ENCODE measurements at regions not wholly inside any gene's neighbourhood (a gene's known extent, or its start where the extent isn't known, plus 50 kb on each side); places are given as distances from the start of the nearest gene placed in this dataset.

GRCh38 chr17:63335831-63336230 lies 110.3 kb downstream of the CYB561 start:
- H3K36me3 ChIP-seq (ENCODE audit: control insufficient read depth, insufficient read depth, low read length) = no peaks in the 10 kb centered on the region
- ATAC-seq (ENCODE audit: low read depth in 2 of 2) (no peak), DNase-seq (no peak)
- no peaks in the 10 kb centered on the region for H3K27me3 ChIP-seq (ENCODE audit: control insufficient read depth, insufficient read depth, low read length)
- H3K9me3 ChIP-seq (ENCODE audit: control insufficient read depth in 2 of 2, low read length in 2 of 2) = no peaks in the 10 kb centered on the region
- no peak overlapping the region for H3K27ac ChIP-seq (ENCODE audit: insufficient read depth, low read length, poor library complexity, severe bottlenecking)
- Mint-ChIP-seq H3K27me3 (no peaks in the 10 kb centered on the region), H3K36me3 (peaks cover 13% of the 10 kb centered on the region), H3K4me3 (no peak overlapping the region), H3K27ac (no peak overlapping the region), H3K9me3 (no peaks in the 10 kb centered on the region), H3K4me1 (no peaks in the 10 kb centered on the region)
- no peak overlapping the region for H3K4me3 ChIP-seq (ENCODE audit: low read depth, low read length)
- no peaks in the 10 kb centered on the region for H3K4me1 ChIP-seq (ENCODE audit: control insufficient read depth, insufficient read depth, low read length, poor library complexity, severe bottlenecking)

GRCh38 chr17:63337579-63337978 lies 108.5 kb downstream of the CYB561 start:
- DNase-seq (no peak), ATAC-seq (ENCODE audit: low read depth in 2 of 2) (no peak)
- H3K27me3 Mint-ChIP-seq = no peaks in the 10 kb centered on the region
- no peaks in the 10 kb centered on the region for H3K4me1 Mint-ChIP-seq
- no peak overlapping the region for H3K27ac Mint-ChIP-seq
- H3K9me3 Mint-ChIP-seq = peaks cover 0 to 2% (median 0%) of the 10 kb centered on the region in 7 donors
- H3K4me3 Mint-ChIP-seq = no peak overlapping the region
- Histone ChIP-seq H3K4me3 (ENCODE audit: low read depth, low read length) (no peak overlapping the region), H3K36me3 (ENCODE audit: control insufficient read depth, insufficient read depth, low read length) (no peaks in the 10 kb centered on the region), H3K27me3 (ENCODE audit: control insufficient read depth, insufficient read depth, low read length) (no peaks in the 10 kb centered on the region), H3K9me3 (ENCODE audit: control insufficient read depth in 2 of 2, low read length in 2 of 2) (no peaks in the 10 kb centered on the region), H3K27ac (ENCODE audit: insufficient read depth, low read length, poor library complexity, severe bottlenecking) (no peak overlapping the region), H3K4me1 (ENCODE audit: control insufficient read depth, insufficient read depth, low read length, poor library complexity, severe bottlenecking) (no peaks in the 10 kb centered on the region)
- peaks cover 13% of the 10 kb centered on the region for H3K36me3 Mint-ChIP-seq

GRCh38 chr17:63338272-63338671 lies 107.8 kb downstream of the CYB561 start:
- Histone ChIP-seq H3K36me3 (ENCODE audit: control insufficient read depth, insufficient read depth, low read length) (no peaks in the 10 kb centered on the region), H3K27me3 (ENCODE audit: control insufficient read depth, insufficient read depth, low read length) (no peaks in the 10 kb centered on the region), H3K9me3 (ENCODE audit: control insufficient read depth in 2 of 2, low read length in 2 of 2) (no peaks in the 10 kb centered on the region), H3K4me3 (ENCODE audit: low read depth, low read length) (no peak overlapping the region), H3K27ac (ENCODE audit: insufficient read depth, low read length, poor library complexity, severe bottlenecking) (no peak overlapping the region), H3K4me1 (ENCODE audit: control insufficient read depth, insufficient read depth, low read length, poor library complexity, severe bottlenecking) (no peaks in the 10 kb centered on the region)
- peaks cover 9% of the 10 kb centered on the region for H3K36me3 Mint-ChIP-seq
- no peak for ATAC-seq (ENCODE audit: low read depth in 2 of 2)
- H3K9me3 Mint-ChIP-seq = peaks cover 0 to 2% (median 0%) of the 10 kb centered on the region in 7 donors
- no peak overlapping the region for H3K4me3 Mint-ChIP-seq
- no peak for DNase-seq
- no peaks in the 10 kb centered on the region for H3K4me1 Mint-ChIP-seq
- no peak overlapping the region for H3K27ac Mint-ChIP-seq
- H3K27me3 Mint-ChIP-seq = no peaks in the 10 kb centered on the region

GRCh38 chr17:63341276-63341675 lies 104.8 kb downstream of the CYB561 start:
- H3K9me3 ChIP-seq (ENCODE audit: control insufficient read depth in 2 of 2, low read length in 2 of 2) = no peaks in the 10 kb centered on the region
- H3K36me3 ChIP-seq (ENCODE audit: control insufficient read depth, insufficient read depth, low read length) = no peaks in the 10 kb centered on the region
- H3K4me3 Mint-ChIP-seq = no peak overlapping the region
- peak overlapping the region in 1 of 3 donors; percentile 7 for H3K27ac Mint-ChIP-seq
- ATAC-seq (ENCODE audit: low read depth in 2 of 2) = no peak
- no peaks in the 10 kb centered on the region for H3K4me1 ChIP-seq (ENCODE audit: control insufficient read depth, insufficient read depth, low read length, poor library complexity, severe bottlenecking)
- H3K27me3 Mint-ChIP-seq = no peaks in the 10 kb centered on the region
- no peak overlapping the region for H3K4me3 ChIP-seq (ENCODE audit: low read depth, low read length)
- H3K4me1 Mint-ChIP-seq = no peaks in the 10 kb centered on the region
- H3K27ac ChIP-seq (ENCODE audit: insufficient read depth, low read length, poor library complexity, severe bottlenecking) = no peak overlapping the region
- no peak for DNase-seq
- no peaks in the 10 kb centered on the region for H3K27me3 ChIP-seq (ENCODE audit: control insufficient read depth, insufficient read depth, low read length)
- H3K36me3 Mint-ChIP-seq = peaks cover 9% of the 10 kb centered on the region
- H3K9me3 Mint-ChIP-seq = peaks cover 0 to 2% (median 0%) of the 10 kb centered on the region in 7 donors

GRCh38 chr17:63344383-63344782 lies 101.7 kb downstream of the CYB561 start:
- H3K4me1 ChIP-seq (ENCODE audit: control insufficient read depth, insufficient read depth, low read length, poor library complexity, severe bottlenecking) = no peaks in the 10 kb centered on the region
- H3K27ac ChIP-seq (ENCODE audit: insufficient read depth, low read length, poor library complexity, severe bottlenecking) = no peak overlapping the region
- peaks cover 0 to 2% (median 0%) of the 10 kb centered on the region in 7 donors for H3K9me3 Mint-ChIP-seq
- no peaks in the 10 kb centered on the region for H3K4me1 Mint-ChIP-seq
- no peak overlapping the region for H3K27ac Mint-ChIP-seq
- H3K9me3 ChIP-seq (ENCODE audit: control insufficient read depth in 2 of 2, low read length in 2 of 2) = no peaks in the 10 kb centered on the region
- no peak overlapping the region for H3K4me3 ChIP-seq (ENCODE audit: low read depth, low read length)
- ATAC-seq (ENCODE audit: low read depth in 2 of 2) (no peak), DNase-seq (no peak)
- H3K27me3 ChIP-seq (ENCODE audit: control insufficient read depth, insufficient read depth, low read length) = no peaks in the 10 kb centered on the region
- peaks cover 9% of the 10 kb centered on the region for H3K36me3 Mint-ChIP-seq
- no peak overlapping the region for H3K4me3 Mint-ChIP-seq
- H3K36me3 ChIP-seq (ENCODE audit: control insufficient read depth, insufficient read depth, low read length) = no peaks in the 10 kb centered on the region
- no peaks in the 10 kb centered on the region for H3K27me3 Mint-ChIP-seq

GRCh38 chr17:63345611-63346010 lies 100.5 kb downstream of the CYB561 start:
- ATAC-seq (ENCODE audit: low read depth in 2 of 2) = no peak
- peaks cover 9% of the 10 kb centered on the region for H3K36me3 Mint-ChIP-seq

GRCh38 chr17:63347475-63347874 lies 98.6 kb downstream of the CYB561 start:
- Mint-ChIP-seq H3K9me3 (no peaks in the 10 kb centered on the region), H3K27me3 (no peaks in the 10 kb centered on the region), H3K4me3 (no peak overlapping the region), H3K4me1 (no peaks in the 10 kb centered on the region), H3K36me3 (peaks cover 4% of the 10 kb centered on the region), H3K27ac (no peak overlapping the region)
- ATAC-seq (ENCODE audit: low read depth in 2 of 2) = no peak
- Histone ChIP-seq H3K9me3 (ENCODE audit: control insufficient read depth in 2 of 2, low read length in 2 of 2) (no peaks in the 10 kb centered on the region), H3K36me3 (ENCODE audit: control insufficient read depth, insufficient read depth, low read length) (peaks cover 3% of the 10 kb centered on the region), H3K4me1 (ENCODE audit: control insufficient read depth, insufficient read depth, low read length, poor library complexity, severe bottlenecking) (no peaks in the 10 kb centered on the region), H3K27ac (ENCODE audit: insufficient read depth, low read length, poor library complexity, severe bottlenecking) (no peak overlapping the region), H3K27me3 (ENCODE audit: control insufficient read depth, insufficient read depth, low read length) (peaks cover 1% of the 10 kb centered on the region), H3K4me3 (ENCODE audit: low read depth, low read length) (no peak overlapping the region)
- DNase-seq = no peak

More at GRCh38 chr17:63345611-63346010, 100.5 kb downstream of the CYB561 start:
- H3K36me3 ChIP-seq (ENCODE audit: control insufficient read depth, insufficient read depth, low read length) = no peaks in the 10 kb centered on the region
- Mint-ChIP-seq H3K27me3 (no peaks in the 10 kb centered on the region), H3K4me1 (no peaks in the 10 kb centered on the region), H3K9me3 (peaks cover 0 to 2% (median 0%) of the 10 kb centered on the region in 7 donors), H3K27ac (no peak overlapping the region), H3K4me3 (no peak overlapping the region)
- no peaks in the 10 kb centered on the region for H3K9me3 ChIP-seq (ENCODE audit: control insufficient read depth in 2 of 2, low read length in 2 of 2)
- DNase-seq = no peak
- no peak overlapping the region for H3K27ac ChIP-seq (ENCODE audit: insufficient read depth, low read length, poor library complexity, severe bottlenecking)
- H3K4me1 ChIP-seq (ENCODE audit: control insufficient read depth, insufficient read depth, low read length, poor library complexity, severe bottlenecking) = no peaks in the 10 kb centered on the region
- no peak overlapping the region for H3K4me3 ChIP-seq (ENCODE audit: low read depth, low read length)
- peaks cover 1% of the 10 kb centered on the region for H3K27me3 ChIP-seq (ENCODE audit: control insufficient read depth, insufficient read depth, low read length)

GRCh38 chr17:63349478-63350000 lies 96.6 kb downstream of the CYB561 start:
- peaks cover 3% of the 10 kb centered on the region for H3K36me3 ChIP-seq (ENCODE audit: control insufficient read depth, insufficient read depth, low read length)
- Mint-ChIP-seq H3K9me3 (no peaks in the 10 kb centered on the region), H3K4me3 (no peak overlapping the region), H3K36me3 (peaks cover 3% of the 10 kb centered on the region), H3K27me3 (no peaks in the 10 kb centered on the region), H3K27ac (no peak overlapping the region), H3K4me1 (peaks cover 0 to 4% (median 2%) of the 10 kb centered on the region in 4 donors)
- no peak overlapping the region for H3K4me3 ChIP-seq (ENCODE audit: low read depth, low read length)
- ATAC-seq (ENCODE audit: low read depth in 2 of 2) (no peak), DNase-seq (no peak)
- no peaks in the 10 kb centered on the region for H3K4me1 ChIP-seq (ENCODE audit: control insufficient read depth, insufficient read depth, low read length, poor library complexity, severe bottlenecking)
- H3K9me3 ChIP-seq (ENCODE audit: control insufficient read depth in 2 of 2, low read length in 2 of 2) = no peaks in the 10 kb centered on the region
- H3K27me3 ChIP-seq (ENCODE audit: control insufficient read depth, insufficient read depth, low read length) = peaks cover 1% of the 10 kb centered on the region
- no peak overlapping the region for H3K27ac ChIP-seq (ENCODE audit: insufficient read depth, low read length, poor library complexity, severe bottlenecking)
